HFFc6 (cell line): ENCODE measurements at regions not wholly inside any gene's neighbourhood (a gene's known extent, or its start where the extent isn't known, plus 50 kb on each side); places are given as distances from the start of the nearest gene placed in this dataset.

Experiments
- DNase-seq: peaks from one replicate; pipeline ENCODE4 v3.0.0-alpha.2; 2018
- H3K27ac Mint-ChIP-seq: 2 replicates; pipeline ENCODE4 v1.8.0; 2020; ENCODE audit warnings: mild to moderate bottlenecking, mixed read lengths
- H3K27me3 Mint-ChIP-seq: 2 replicates; pipeline ENCODE4 v1.8.0; 2021; ENCODE audit warnings: mild to moderate bottlenecking, moderate library complexity, mixed read lengths; ENCODE audit not compliant: insufficient read depth
- H3K36me3 Mint-ChIP-seq: 2 replicates; pipeline ENCODE4 v1.8.0; 2021; ENCODE audit warnings: low read depth, mixed read lengths
- H3K4me1 Mint-ChIP-seq: 2 replicates; pipeline ENCODE4 v1.8.0; 2020; ENCODE audit warnings: low read depth, mixed read lengths
- H3K4me3 Mint-ChIP-seq: 2 replicates; pipeline ENCODE4 v1.8.0; 2020; ENCODE audit warnings: mild to moderate bottlenecking, moderate library complexity, mixed read lengths
- H3K9me3 Mint-ChIP-seq: 2 replicates; pipeline ENCODE4 v1.8.0; 2020; ENCODE audit warnings: mild to moderate bottlenecking, mixed read lengths
- TF ChIP-seq, protein P1 (sequence below): fragments of 200-600 bp; sonication (generic); IDR thresholded peaks from 2 replicates; pipeline ENCODE4 v1.5.0; 2021; ENCODE audit warnings: antibody characterized with exemption, mild to moderate bottlenecking

DNA sequence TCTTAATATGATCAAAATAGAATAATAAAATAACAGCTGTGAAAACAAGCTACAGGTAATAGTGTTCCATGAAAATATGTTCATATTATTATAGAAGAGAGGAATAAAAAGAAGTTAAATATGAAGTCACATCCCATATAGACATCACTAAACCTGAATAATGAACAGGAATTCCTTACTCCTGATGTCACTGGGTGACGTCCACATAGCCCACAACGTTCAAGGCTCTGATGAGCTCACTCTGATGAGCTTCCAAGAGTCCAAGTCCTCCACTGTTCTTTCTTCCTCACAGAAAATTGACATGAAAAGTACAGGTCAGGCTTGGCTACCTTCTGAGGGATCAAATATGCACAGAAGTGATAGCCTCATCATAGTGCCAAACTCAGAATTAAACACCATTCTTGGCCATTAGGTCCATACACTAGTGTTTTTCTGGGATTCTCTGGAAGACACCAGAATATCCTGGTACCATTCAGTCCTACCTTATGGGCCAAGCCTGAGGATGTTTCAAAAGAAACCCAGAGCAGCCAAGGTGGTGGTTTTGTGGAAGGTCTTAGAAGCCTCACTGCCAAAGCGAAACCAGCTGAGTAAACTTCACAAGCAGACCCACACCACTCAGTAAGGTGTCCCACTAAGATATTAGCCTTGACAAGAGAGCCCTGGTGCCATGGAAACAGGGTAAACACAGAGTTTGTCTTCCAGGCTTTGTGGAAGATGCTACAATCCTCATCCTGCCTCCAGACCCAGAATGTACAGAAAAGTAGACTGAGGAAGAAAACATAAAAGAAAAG, 138.4 kb upstream of the HHIP start:
- no peak for DNase-seq

GRCh38 chr4:144509088-144510015, 136.6 kb upstream of the HHIP start:
- no peak for DNase-seq
- no peaks in the 10 kb centered on the region for H3K36me3 Mint-ChIP-seq

More for the DNA sequence above, 138.4 kb upstream of the HHIP start:
- H3K36me3 Mint-ChIP-seq: no peaks in the 10 kb centered on the region
- TF ChIP-seq, protein P1, sequence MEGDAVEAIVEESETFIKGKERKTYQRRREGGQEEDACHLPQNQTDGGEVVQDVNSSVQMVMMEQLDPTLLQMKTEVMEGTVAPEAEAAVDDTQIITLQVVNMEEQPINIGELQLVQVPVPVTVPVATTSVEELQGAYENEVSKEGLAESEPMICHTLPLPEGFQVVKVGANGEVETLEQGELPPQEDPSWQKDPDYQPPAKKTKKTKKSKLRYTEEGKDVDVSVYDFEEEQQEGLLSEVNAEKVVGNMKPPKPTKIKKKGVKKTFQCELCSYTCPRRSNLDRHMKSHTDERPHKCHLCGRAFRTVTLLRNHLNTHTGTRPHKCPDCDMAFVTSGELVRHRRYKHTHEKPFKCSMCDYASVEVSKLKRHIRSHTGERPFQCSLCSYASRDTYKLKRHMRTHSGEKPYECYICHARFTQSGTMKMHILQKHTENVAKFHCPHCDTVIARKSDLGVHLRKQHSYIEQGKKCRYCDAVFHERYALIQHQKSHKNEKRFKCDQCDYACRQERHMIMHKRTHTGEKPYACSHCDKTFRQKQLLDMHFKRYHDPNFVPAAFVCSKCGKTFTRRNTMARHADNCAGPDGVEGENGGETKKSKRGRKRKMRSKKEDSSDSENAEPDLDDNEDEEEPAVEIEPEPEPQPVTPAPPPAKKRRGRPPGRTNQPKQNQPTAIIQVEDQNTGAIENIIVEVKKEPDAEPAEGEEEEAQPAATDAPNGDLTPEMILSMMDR: no peak
- H3K4me1 Mint-ChIP-seq: no peaks in the 10 kb centered on the region
- H3K27me3 Mint-ChIP-seq: no peaks in the 10 kb centered on the region
- H3K27ac Mint-ChIP-seq: no peak overlapping the region
- H3K4me3 Mint-ChIP-seq: no peak overlapping the region
- H3K9me3 Mint-ChIP-seq: no peaks in the 10 kb centered on the region

GRCh38 chr4:144514736-144515135, 131.2 kb upstream of the HHIP start:
- no peaks in the 10 kb centered on the region for H3K36me3 Mint-ChIP-seq

More at GRCh38 chr4:144509088-144510015, 136.6 kb upstream of the HHIP start:
- H3K9me3 Mint-ChIP-seq: no peaks in the 10 kb centered on the region
- TF ChIP-seq, protein P1: no peak
- H3K27ac Mint-ChIP-seq: no peak overlapping the region
- H3K4me3 Mint-ChIP-seq: no peak overlapping the region
- no peaks in the 10 kb centered on the region for H3K27me3 Mint-ChIP-seq
- H3K4me1 Mint-ChIP-seq: no peaks in the 10 kb centered on the region

DNA sequence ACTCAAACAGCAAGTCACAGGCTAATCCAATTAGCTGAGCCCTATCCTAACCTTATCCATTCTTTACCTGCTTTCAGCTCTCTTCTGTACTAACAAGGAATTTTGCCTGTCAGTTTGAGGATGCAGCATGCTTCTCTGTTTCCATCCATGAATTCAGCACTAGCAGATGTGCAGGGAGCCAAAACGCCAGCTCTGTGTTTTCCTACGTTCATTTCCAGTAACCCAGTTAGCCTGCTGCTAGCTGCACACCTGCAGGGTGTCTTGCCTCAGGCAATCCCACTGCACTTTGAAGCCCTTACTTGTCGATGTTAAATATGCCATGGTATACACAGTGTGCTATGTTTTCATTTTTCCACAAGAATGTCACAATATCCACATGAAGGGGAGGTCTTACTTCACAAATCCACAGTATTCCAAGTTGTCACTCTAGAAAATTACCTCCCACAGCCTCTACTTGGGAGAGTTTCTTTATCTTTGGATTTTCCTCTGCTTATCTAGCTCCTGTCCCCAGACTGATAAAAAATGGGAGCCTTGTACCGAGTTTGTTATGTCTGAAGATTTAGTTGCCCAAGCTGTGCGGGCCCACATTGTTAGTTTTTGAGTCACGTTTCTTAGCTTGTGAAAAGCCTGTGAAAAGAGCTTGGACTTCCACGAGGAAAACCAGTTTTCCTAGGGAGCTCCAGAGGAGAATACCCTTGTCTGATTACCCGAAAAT, 127.6 kb upstream of the HHIP start:
- TF ChIP-seq, protein P1: no peak
- DNase-seq: no peak
- Mint-ChIP-seq H3K27ac (no peak overlapping the region), H3K9me3 (no peaks in the 10 kb centered on the region), H3K36me3 (no peaks in the 10 kb centered on the region), H3K4me3 (no peak overlapping the region), H3K4me1 (no peaks in the 10 kb centered on the region), H3K27me3 (peaks cover 18% of the 10 kb centered on the region)

More at GRCh38 chr4:144514736-144515135, 131.2 kb upstream of the HHIP start:
- H3K4me1 Mint-ChIP-seq: no peaks in the 10 kb centered on the region
- DNase-seq: no peak
- TF ChIP-seq, protein P1: no peak
- no peak overlapping the region for H3K4me3 Mint-ChIP-seq
- no peaks in the 10 kb centered on the region for H3K9me3 Mint-ChIP-seq
- no peak overlapping the region for H3K27ac Mint-ChIP-seq
- peaks cover 3% of the 10 kb centered on the region; the same call in 1 of the 2 replicates for H3K27me3 Mint-ChIP-seq

DNA sequence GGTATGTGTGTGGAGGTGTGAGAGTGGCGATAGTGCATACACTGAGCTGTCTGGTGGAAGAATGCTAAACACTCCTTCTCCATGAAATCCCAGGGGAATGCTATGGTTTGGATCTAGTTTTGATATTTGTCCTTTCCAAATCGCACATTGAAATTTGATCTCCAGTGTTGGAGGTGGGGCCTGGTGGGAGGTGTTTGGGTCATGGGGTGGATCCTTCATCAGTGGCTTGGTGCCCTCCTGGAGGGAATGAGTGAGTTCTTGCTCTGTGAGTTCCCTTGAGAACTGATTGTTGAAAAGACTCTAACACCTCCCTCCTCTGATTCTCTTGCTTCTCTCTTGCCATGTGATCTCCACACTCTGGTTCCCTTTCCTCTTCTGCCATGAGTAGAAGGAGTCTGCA, 114.1 kb upstream of the HHIP start:
- Mint-ChIP-seq H3K4me3 (no peak overlapping the region), H3K27ac (no peak overlapping the region), H3K4me1 (no peaks in the 10 kb centered on the region), H3K36me3 (no peaks in the 10 kb centered on the region), H3K27me3 (peaks cover 2% of the 10 kb centered on the region), H3K9me3 (no peaks in the 10 kb centered on the region)
- DNase-seq: no peak
- TF ChIP-seq, protein P1: no peak
